ENCODE measurements at regions not wholly inside any gene's neighbourhood (a gene's known extent, or its start where the extent isn't known, plus 50 kb on each side); places are given as distances from the start of the nearest gene placed in this dataset.

- no peaks in the 10 kb centered on the region for H3K27me3 Mint-ChIP-seq
- H3K9me3 Mint-ChIP-seq (ENCODE audit: insufficient read depth): no peaks in the 10 kb centered on the region
- Histone ChIP-seq H3K27me3 (replicated peaks in 1 of 4; ENCODE audit: control extremely low read depth in 1 of 4, control insufficient read depth in 3 of 4, insufficient read depth in 4 of 4, low read length in 3 of 4) (peaks cover 0 to 2% (median 0%) of the 10 kb centered on the region in 4 experiments), H3K4me2 (replicated peaks; ENCODE audit: low read depth, low read length, poor library complexity, severe bottlenecking) (no peak overlapping the region), H2AFZ (ENCODE audit: insufficient read depth, low read depth, low read length, poor library complexity, severe bottlenecking) (no peak overlapping the region), H4K20me1 (ENCODE audit: control insufficient read depth, insufficient read depth, low read length, poor library complexity, severe bottlenecking) (no peaks in the 10 kb centered on the region), H3K9ac (ENCODE audit: low read length) (no peak overlapping the region), H3K9me3 (ENCODE audit: control extremely low read depth in 1 of 3, control insufficient read depth in 2 of 3, insufficient read depth in 1 of 3, low read length in 2 of 3) (no peaks in the 10 kb centered on the region), H3K27ac (ENCODE audit: low read length in 2 of 2) (no peak overlapping the region), H3K36me3 (replicated peaks in 1 of 2; ENCODE audit: control extremely low read depth in 1 of 2, control insufficient read depth in 1 of 2, extremely low read depth in 1 of 2, insufficient read depth in 2 of 2, low read length in 1 of 2) (no peaks in the 10 kb centered on the region), H3K4me1 (ENCODE audit: control insufficient read depth in 2 of 2, insufficient read depth in 2 of 2, low read length in 2 of 2) (no peaks in the 10 kb centered on the region), H3K79me2 (ENCODE audit: control insufficient read depth, insufficient read depth, low read length) (no peaks in the 10 kb centered on the region), H3K4me3 (ENCODE audit: control extremely low read depth in 1 of 5, extremely low read depth in 1 of 5, insufficient read depth in 1 of 5, low read depth in 2 of 5, low read length in 4 of 5) (no peak overlapping the region)
- TF ChIP-seq, protein P1, sequence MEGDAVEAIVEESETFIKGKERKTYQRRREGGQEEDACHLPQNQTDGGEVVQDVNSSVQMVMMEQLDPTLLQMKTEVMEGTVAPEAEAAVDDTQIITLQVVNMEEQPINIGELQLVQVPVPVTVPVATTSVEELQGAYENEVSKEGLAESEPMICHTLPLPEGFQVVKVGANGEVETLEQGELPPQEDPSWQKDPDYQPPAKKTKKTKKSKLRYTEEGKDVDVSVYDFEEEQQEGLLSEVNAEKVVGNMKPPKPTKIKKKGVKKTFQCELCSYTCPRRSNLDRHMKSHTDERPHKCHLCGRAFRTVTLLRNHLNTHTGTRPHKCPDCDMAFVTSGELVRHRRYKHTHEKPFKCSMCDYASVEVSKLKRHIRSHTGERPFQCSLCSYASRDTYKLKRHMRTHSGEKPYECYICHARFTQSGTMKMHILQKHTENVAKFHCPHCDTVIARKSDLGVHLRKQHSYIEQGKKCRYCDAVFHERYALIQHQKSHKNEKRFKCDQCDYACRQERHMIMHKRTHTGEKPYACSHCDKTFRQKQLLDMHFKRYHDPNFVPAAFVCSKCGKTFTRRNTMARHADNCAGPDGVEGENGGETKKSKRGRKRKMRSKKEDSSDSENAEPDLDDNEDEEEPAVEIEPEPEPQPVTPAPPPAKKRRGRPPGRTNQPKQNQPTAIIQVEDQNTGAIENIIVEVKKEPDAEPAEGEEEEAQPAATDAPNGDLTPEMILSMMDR (IDR thresholded peaks at IDR 0.05): no peak
- TF ChIP-seq EZH2 (IDR thresholded peaks at IDR 0.05; ENCODE audit: borderline replicate concordance, insufficient read depth, low read depth, low read length, poor library complexity, severe bottlenecking): no peak
- H3K4me3 Mint-ChIP-seq: no peak overlapping the region
- ChIA-PET CTCF (no interaction called here), POLR2A (no interaction called here)
- 95% methylated on average over 3 of the region's 7 CpGs for WGBS (ENCODE audit: insufficient coverage)
- ATAC-seq (ENCODE audit: low read depth) (no peak), DNase-seq (no peak)
- H3K4me1 Mint-ChIP-seq: peaks cover 2% of the 10 kb centered on the region
- H3K27ac Mint-ChIP-seq: no peak overlapping the region
- intact Hi-C loops (cut with micrococcal nuclease): no loop called here
These were observed 69.0 kb upstream of the AHI1 start for GRCh38 chr6:135566311-135567068.

- H3K4me1 ChIP-seq (ENCODE audit: control insufficient read depth in 2 of 2, insufficient read depth in 2 of 2, low read length in 2 of 2): no peaks in the 10 kb centered on the region
- H3K27ac ChIP-seq (ENCODE audit: low read length in 2 of 2): no peak overlapping the region
- H3K27me3 Mint-ChIP-seq: no peaks in the 10 kb centered on the region
- H3K9ac ChIP-seq (ENCODE audit: low read length): no peak overlapping the region
- H3K27me3 ChIP-seq (replicated peaks in 1 of 4; ENCODE audit: control extremely low read depth in 1 of 4, control insufficient read depth in 3 of 4, insufficient read depth in 4 of 4, low read length in 3 of 4): peaks cover 0 to 2% (median 0%) of the 10 kb centered on the region in 4 experiments
- no peaks in the 10 kb centered on the region for H3K9me3 Mint-ChIP-seq (ENCODE audit: insufficient read depth)
- H3K4me1 Mint-ChIP-seq: peaks cover 2% of the 10 kb centered on the region
- intact Hi-C loops (cut with micrococcal nuclease): no loop called here
- no peak overlapping the region for H3K27ac Mint-ChIP-seq
- H4K20me1 ChIP-seq (ENCODE audit: control insufficient read depth, insufficient read depth, low read length, poor library complexity, severe bottlenecking): no peaks in the 10 kb centered on the region
- DNase-seq (no peak), ATAC-seq (ENCODE audit: low read depth) (no peak)
- H3K9me3 ChIP-seq (ENCODE audit: control extremely low read depth in 1 of 3, control insufficient read depth in 2 of 3, insufficient read depth in 1 of 3, low read length in 2 of 3): no peaks in the 10 kb centered on the region
- CTCF ChIA-PET: no interaction called here
- POLR2A ChIA-PET: no interaction called here
- H3K4me3 Mint-ChIP-seq: no peak overlapping the region
- TF ChIP-seq, protein P1 (IDR thresholded peaks at IDR 0.05): no peak
- TF ChIP-seq EZH2 (IDR thresholded peaks at IDR 0.05; ENCODE audit: borderline replicate concordance, insufficient read depth, low read depth, low read length, poor library complexity, severe bottlenecking): no peak
- no peak overlapping the region for H3K4me2 ChIP-seq (replicated peaks; ENCODE audit: low read depth, low read length, poor library complexity, severe bottlenecking)
- H3K4me3 ChIP-seq (ENCODE audit: control extremely low read depth in 1 of 5, extremely low read depth in 1 of 5, insufficient read depth in 1 of 5, low read depth in 2 of 5, low read length in 4 of 5): no peak overlapping the region
- no peaks in the 10 kb centered on the region for H3K36me3 ChIP-seq (replicated peaks in 1 of 2; ENCODE audit: control extremely low read depth in 1 of 2, control insufficient read depth in 1 of 2, extremely low read depth in 1 of 2, insufficient read depth in 2 of 2, low read length in 1 of 2)
- no peaks in the 10 kb centered on the region for H3K79me2 ChIP-seq (ENCODE audit: control insufficient read depth, insufficient read depth, low read length)
- H2AFZ ChIP-seq (ENCODE audit: insufficient read depth, low read depth, low read length, poor library complexity, severe bottlenecking): no peak overlapping the region
- WGBS (ENCODE audit: insufficient coverage): no CpG with 5 or more reads among the region's 2 CpGs
These were observed 70.0 kb upstream of the AHI1 start for GRCh38 chr6:135567375-135568083.

Measured in B cell (primary cell).